GM13976 (cell line): ENCODE measurements at regions not wholly inside any gene's neighbourhood (a gene's known extent, or its start where the extent isn't known, plus 50 kb on each side); places are given as distances from the start of the nearest gene placed in this dataset.

Experiments
- DNase-seq: peaks from one replicate; pipeline ENCODE4 v3.0.0; 2012; ENCODE audit warnings: low spot score
- in situ Hi-C: fragments of 300-500 bp; cut with MboI; formaldehyde crosslinking; loops from one replicate; pipeline ENCODE4 v1.12.0; 2022; ENCODE audit warnings: low sequenced_read_pairs, mixed read lengths, inconsistent platforms; ENCODE audit not compliant: unreplicated experiment
- TF ChIP-seq, protein P1 (sequence below): IDR thresholded peaks from 2 replicates; pipeline ENCODE4 v1.5.1; 2012; ENCODE audit warnings: borderline replicate concordance, mild to moderate bottlenecking; ENCODE audit not compliant: insufficient read depth; ENCODE audit errors: extremely low read depth, missing control alignments, control extremely low read depth

GRCh38 chr3:178465260-178466180 lies 70.7 kb upstream of the KCNMB2 start:
- in situ Hi-C loops = no loop called here
- TF ChIP-seq, protein P1, sequence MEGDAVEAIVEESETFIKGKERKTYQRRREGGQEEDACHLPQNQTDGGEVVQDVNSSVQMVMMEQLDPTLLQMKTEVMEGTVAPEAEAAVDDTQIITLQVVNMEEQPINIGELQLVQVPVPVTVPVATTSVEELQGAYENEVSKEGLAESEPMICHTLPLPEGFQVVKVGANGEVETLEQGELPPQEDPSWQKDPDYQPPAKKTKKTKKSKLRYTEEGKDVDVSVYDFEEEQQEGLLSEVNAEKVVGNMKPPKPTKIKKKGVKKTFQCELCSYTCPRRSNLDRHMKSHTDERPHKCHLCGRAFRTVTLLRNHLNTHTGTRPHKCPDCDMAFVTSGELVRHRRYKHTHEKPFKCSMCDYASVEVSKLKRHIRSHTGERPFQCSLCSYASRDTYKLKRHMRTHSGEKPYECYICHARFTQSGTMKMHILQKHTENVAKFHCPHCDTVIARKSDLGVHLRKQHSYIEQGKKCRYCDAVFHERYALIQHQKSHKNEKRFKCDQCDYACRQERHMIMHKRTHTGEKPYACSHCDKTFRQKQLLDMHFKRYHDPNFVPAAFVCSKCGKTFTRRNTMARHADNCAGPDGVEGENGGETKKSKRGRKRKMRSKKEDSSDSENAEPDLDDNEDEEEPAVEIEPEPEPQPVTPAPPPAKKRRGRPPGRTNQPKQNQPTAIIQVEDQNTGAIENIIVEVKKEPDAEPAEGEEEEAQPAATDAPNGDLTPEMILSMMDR = no peak
- DNase-seq = no peak

- DNase-seq = no peak
- TF ChIP-seq, protein P1 = no peak
- in situ Hi-C loops = no loop called here
These were observed 63.3 kb upstream of the KCNMB2 start for GRCh38 chr3:178472941-178473340.

GRCh38 chr3:178474526-178474925 lies 61.7 kb upstream of the KCNMB2 start:
- in situ Hi-C loops = no loop called here
- DNase-seq = no peak
- TF ChIP-seq, protein P1 = no peak

GRCh38 chr3:178475062-178475461 lies 61.2 kb upstream of the KCNMB2 start:
- in situ Hi-C loops = no loop called here
- no peak for DNase-seq
- TF ChIP-seq, protein P1 = no peak

DNA sequence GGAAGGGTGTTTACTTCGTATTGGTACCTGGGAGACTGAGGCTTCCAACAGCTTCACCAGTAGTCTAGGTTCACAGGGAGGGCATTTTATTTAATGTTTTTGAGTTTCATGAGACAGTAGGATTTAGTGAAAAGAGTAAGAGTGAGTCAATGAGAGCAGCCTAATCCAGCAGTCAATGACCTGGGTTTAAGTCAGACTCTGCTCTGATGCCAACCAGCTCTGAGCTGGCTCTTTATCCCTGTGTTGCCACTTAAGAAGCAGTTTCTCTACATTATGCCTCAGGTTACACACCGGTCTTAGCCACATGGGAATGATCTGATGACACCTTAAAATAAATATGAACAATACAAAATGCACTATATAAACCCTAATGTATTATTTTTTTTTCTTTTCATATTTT lies 59.4 kb upstream of the KCNMB2 start:
- DNase-seq = no peak
- in situ Hi-C loops = no loop called here
- TF ChIP-seq, protein P1 = no peak

DNA sequence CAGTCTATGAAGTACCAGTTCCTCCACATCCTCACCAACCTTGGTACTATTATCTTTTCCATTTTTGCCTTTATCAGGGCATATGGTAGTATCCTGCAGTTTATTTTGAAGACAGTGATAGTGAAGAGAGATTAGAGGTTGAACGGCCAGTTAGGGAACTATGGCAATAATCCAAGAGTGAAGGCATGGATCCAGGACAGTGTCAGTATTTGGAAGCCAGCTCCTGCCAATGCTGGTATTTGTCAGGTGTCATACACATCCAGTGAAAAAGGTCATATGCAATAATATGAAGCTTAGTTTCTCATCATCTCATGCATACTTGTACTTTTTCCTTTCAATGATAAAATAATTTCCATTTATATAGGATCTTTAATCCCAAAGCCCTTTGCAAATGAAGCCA lies 56.8 kb upstream of the KCNMB2 start:
- in situ Hi-C loops = no loop called here

More for the DNA sequence above, 56.8 kb upstream of the KCNMB2 start:
- TF ChIP-seq, protein P1 = no peak
- DNase-seq = no peak
